Heart left ventricle (tissue), 13 donors: ENCODE measurements at regions not wholly inside any gene's neighbourhood (a gene's known extent, or its start where the extent isn't known, plus 50 kb on each side); places are given as distances from the start of the nearest gene placed in this dataset.

Experiments used
- CTCF ChIP-seq, 12 donors: fragments of 200-600 bp; sonication (generic) in 4 of 12; IDR thresholded peaks; one replicate each; pipeline versions ENCODE4 v1.5.0 to v1.8.0; 2018 to 2022; ENCODE audit warnings: antibody characterized with exemption in 12 of 12, mild to moderate bottlenecking in 5 of 12
- POLR2A ChIP-seq, 2 donors: fragments of 450-650 bp; IDR thresholded peaks; one replicate each; pipeline ENCODE4 v1.6.1; 2017; ENCODE audit warnings: antibody characterized with exemption in 2 of 2, mild to moderate bottlenecking in 2 of 2, moderate library complexity in 2 of 2
- donor health status: ischemic (EF 13 %, LVEDD 7.1; RV severe dilation, severe dysfunction).
- donor health status: DM: no; HTN: yes; CAD: no.
- donor health status: DM: no; HTN: no; CAD: no.
- donor health status: ischemic (EF 25% LVEDD 6.9; RV normal size, moderate dysfunction).
- donor health status: ischemic (EF 25% LVEDD 5.7; RV mildly dilated, moderate dysfunction).
- donor health status: ischemic (EF 35%, LVEDD 5.7; RV mildly dilated, moderate dysfunction).
- donor health status: nonischemic (EF 11% LVEDD 7.7; RV severe dilation, severe dysfunction).
- donor health status: DM: yes; HTN: yes; CAD: no.
- donor health status: PGD.
- donor health status: ischemic (EF 29% LVEDD 5.4; RV normal size, mild dysfunction).
- donor health status: nonischemic (EF 23%, LVEDD 6.1; RV moderate dilation, normal function).

GRCh38 chr1:178603926-178604325 is 91.0 kb downstream of the TEX35 start:
- TF ChIP-seq POLR2A (IDR thresholded peaks at IDR 0.05) (no peak), CTCF (IDR thresholded peaks at IDR 0.05) (no peak)
